ENCODE measurements at regions not wholly inside any gene's neighbourhood (a gene's known extent, or its start where the extent isn't known, plus 50 kb on each side); places are given as distances from the start of the nearest gene placed in this dataset.

DNA sequence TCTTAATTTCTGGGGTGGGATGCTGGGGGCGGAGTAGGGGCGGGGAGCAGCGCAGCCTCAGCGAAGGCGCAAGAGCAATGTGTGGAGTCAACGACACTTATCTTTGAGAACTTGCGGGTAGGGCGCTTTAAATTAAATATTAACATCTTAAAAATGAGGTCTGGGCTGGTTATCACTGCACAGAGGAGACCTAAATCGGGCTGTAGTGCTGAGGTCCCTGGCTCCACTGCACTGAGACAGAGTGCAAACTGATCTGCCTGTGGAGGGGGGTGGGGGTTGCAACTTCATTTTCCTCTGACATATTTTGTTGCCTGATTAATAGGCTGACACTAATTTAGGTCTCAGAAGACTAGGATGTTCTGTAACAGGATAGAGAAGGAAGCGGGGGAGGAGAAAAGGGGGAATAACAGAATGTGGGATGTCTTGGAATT is 253.0 kb upstream of the FANCL start:
- TF ChIP-seq, protein P1, sequence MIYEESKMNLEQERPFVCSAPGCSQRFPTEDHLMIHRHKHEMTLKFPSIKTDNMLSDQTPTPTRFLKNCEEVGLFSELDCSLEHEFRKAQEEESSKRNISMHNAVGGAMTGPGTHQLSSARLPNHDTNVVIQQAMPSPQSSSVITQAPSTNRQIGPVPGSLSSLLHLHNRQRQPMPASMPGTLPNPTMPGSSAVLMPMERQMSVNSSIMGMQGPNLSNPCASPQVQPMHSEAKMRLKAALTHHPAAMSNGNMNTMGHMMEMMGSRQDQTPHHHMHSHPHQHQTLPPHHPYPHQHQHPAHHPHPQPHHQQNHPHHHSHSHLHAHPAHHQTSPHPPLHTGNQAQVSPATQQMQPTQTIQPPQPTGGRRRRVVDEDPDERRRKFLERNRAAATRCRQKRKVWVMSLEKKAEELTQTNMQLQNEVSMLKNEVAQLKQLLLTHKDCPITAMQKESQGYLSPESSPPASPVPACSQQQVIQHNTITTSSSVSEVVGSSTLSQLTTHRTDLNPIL (CRISPR knock-in tag; IDR thresholded peaks at IDR 0.05; ENCODE audit: low read depth) = no peak
- TF ChIP-seq OSR1 (CRISPR knock-in tag; IDR thresholded peaks at IDR 0.05) = no peak
- no peak for TF ChIP-seq TCF4 (CRISPR knock-in tag; IDR thresholded peaks at IDR 0.05; ENCODE audit: borderline replicate concordance)
- TF ChIP-seq CSDC2 (CRISPR knock-in tag; IDR thresholded peaks at IDR 0.05) = no peak
- TF ChIP-seq RARB (CRISPR knock-in tag; IDR thresholded peaks at IDR 0.05) = no peak
- TF ChIP-seq ZFP3 (CRISPR knock-in tag; IDR thresholded peaks at IDR 0.05) = no peak
- no peak for TF ChIP-seq SNAI2 (CRISPR knock-in tag; IDR thresholded peaks at IDR 0.05)
- no peak for TF ChIP-seq ZNF565 (CRISPR knock-in tag; conservative IDR thresholded peaks at IDR 0.05; ENCODE audit: low read depth)
- TF ChIP-seq GLIS3 (CRISPR knock-in tag; IDR thresholded peaks at IDR 0.05) = no peak
- TF ChIP-seq ZC3H10 (CRISPR knock-in tag; IDR thresholded peaks at IDR 0.05) = no peak
- TF ChIP-seq ZNF8 (CRISPR knock-in tag; IDR thresholded peaks at IDR 0.05) = no peak
- TF ChIP-seq BACH2 (CRISPR knock-in tag; IDR thresholded peaks at IDR 0.05; ENCODE audit: borderline replicate concordance) = no peak
